Mesothelial cell of epicardium (in vitro differentiated cells): ENCODE measurements at regions not wholly inside any gene's neighbourhood (a gene's known extent, or its start where the extent isn't known, plus 50 kb on each side); places are given as distances from the start of the nearest gene placed in this dataset.
"Not testable (repeated sequence)": the region's sequence is repeated elsewhere in the genome, so short reads cannot be mapped to it uniquely, and the experiment has no call there.

ENCODE experiments used
- DNase-seq, 2 experiments: peaks; one replicate each; pipeline ENCODE4 v3.0.0; 2021; ENCODE audit warnings: low spot score in 2 of 2; ENCODE audit not compliant: unreplicated experiment in 2 of 2
- H3K27ac Mint-ChIP-seq: 2 replicates; pipeline ENCODE4 v1.8.0; 2021; ENCODE audit warnings: mixed read lengths
- H3K27me3 Mint-ChIP-seq: 2 replicates; pipeline ENCODE4 v1.8.0; 2021; ENCODE audit warnings: low read depth, mixed read lengths
- H3K36me3 Mint-ChIP-seq: 2 replicates; pipeline ENCODE4 v1.8.0; 2021; ENCODE audit warnings: mixed read lengths
- H3K4me1 Mint-ChIP-seq: 2 replicates; pipeline ENCODE4 v1.8.0; 2021; ENCODE audit warnings: mixed read lengths
- H3K4me3 Mint-ChIP-seq: 2 replicates; pipeline ENCODE4 v1.8.0; 2021; ENCODE audit warnings: mild to moderate bottlenecking, moderate library complexity, mixed read lengths
- H3K9me3 Mint-ChIP-seq: 2 replicates; pipeline ENCODE4 v1.8.0; 2021; ENCODE audit warnings: mixed read lengths
- TF ChIP-seq, protein P1 (sequence below): fragments of 200-600 bp; sonication (generic); IDR thresholded peaks from one replicate; pipeline ENCODE4 v1.5.0; 2021; ENCODE audit warnings: antibody characterized with exemption; ENCODE audit not compliant: unreplicated experiment

DNA sequence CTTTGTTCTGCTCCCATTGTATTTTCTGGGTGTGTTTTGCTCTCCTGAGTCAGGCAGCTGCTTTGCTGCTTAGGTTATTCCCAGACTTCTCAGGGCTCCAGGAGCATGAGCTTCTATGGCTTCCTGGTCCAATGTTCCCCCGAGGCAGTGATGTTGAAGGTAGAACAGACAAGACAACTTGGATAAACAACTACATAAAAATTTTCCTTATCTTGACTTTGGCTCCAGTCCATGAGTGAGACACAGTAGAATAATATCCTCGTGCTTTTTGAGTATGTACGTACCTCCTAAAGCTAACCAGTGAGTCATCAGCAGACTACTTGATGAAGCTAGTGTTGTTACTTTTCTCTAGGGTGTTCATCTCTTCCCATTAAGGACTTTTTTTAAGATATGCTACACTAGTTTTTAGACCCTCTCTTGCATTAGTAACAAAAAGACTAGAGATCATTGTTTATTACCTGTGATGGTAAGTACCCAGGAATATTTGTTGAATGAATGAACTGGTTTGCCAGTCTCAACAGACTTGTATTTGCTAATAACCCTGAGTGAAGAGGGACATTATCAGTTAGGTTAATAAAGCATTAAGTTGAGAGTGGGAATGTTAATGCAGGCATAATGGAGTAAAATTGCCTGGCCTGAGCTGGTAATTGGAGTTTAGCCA lies 131.9 kb downstream of the FHIP1A start:
- peaks cover 5% of the 10 kb centered on the region for H3K9me3 Mint-ChIP-seq
- H3K4me3 Mint-ChIP-seq, result no peak overlapping the region
- peaks cover 42% of the 10 kb centered on the region for H3K4me1 Mint-ChIP-seq
- H3K36me3 Mint-ChIP-seq, result no peaks in the 10 kb centered on the region
- H3K27ac Mint-ChIP-seq, result peak overlapping the region; percentile 93
- no peaks in the 10 kb centered on the region for H3K27me3 Mint-ChIP-seq
- TF ChIP-seq, protein P1, sequence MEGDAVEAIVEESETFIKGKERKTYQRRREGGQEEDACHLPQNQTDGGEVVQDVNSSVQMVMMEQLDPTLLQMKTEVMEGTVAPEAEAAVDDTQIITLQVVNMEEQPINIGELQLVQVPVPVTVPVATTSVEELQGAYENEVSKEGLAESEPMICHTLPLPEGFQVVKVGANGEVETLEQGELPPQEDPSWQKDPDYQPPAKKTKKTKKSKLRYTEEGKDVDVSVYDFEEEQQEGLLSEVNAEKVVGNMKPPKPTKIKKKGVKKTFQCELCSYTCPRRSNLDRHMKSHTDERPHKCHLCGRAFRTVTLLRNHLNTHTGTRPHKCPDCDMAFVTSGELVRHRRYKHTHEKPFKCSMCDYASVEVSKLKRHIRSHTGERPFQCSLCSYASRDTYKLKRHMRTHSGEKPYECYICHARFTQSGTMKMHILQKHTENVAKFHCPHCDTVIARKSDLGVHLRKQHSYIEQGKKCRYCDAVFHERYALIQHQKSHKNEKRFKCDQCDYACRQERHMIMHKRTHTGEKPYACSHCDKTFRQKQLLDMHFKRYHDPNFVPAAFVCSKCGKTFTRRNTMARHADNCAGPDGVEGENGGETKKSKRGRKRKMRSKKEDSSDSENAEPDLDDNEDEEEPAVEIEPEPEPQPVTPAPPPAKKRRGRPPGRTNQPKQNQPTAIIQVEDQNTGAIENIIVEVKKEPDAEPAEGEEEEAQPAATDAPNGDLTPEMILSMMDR, result no peak
- peak in 1 of 2 experiments; percentile 44 for DNase-seq

DNA sequence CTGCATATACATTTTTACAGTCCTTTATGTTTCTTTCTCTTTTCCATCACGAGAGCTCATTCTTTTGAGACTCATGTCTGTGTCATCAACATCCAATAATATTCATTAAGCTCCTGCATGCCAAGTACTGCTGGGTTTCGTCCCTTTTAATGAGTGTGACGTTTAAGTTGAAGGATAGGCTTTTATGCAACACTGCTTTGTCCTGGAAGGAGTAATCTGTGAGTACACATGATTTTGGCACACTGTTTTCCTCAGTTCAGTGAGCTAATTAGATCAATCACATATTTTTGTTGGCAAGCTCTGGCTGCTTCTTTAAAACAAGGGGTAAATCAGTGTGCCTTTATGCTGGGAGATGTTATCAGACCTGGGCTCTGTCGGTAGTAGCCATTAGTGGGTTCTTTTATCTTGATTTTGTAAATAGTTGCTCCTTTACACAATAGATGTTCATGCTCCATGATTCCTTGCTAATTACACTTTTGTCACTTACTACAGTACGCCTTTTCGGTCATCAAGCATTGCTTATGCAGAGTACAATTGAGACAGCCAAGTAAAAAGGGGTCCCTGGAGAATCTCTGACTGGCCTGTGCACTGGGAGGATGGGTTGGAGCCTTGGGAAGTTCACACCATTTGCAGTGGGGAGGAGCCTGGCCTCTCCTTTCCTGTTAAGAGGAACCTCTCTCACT lies 132.6 kb downstream of the FHIP1A start:
- Mint-ChIP-seq H3K4me1 (peaks cover 42% of the 10 kb centered on the region), H3K36me3 (no peaks in the 10 kb centered on the region), H3K4me3 (no peak overlapping the region), H3K9me3 (no peaks in the 10 kb centered on the region), H3K27me3 (no peaks in the 10 kb centered on the region), H3K27ac (peak overlapping the region; percentile 93)
- no peak for DNase-seq
- TF ChIP-seq, protein P1, result no peak

DNA sequence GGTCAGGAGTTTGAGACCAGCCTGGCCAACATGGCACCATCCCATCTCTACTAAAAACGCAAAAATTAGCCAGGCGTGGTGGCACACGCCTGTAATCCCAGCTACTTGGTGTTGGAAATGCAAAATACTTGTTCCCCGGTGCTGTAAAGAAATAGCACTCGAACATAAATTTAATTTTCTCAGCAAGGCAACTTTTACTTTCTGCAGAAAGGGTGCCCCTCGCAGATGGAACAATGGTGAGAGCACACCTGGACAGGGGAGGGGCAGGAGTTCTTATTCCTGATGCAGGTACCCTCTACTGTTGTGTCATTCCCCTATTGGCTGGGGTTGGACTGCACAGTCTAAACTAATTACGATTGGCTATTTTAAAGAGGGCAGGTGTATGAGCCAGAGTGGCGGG lies 139.7 kb downstream of the FHIP1A start:
- peaks cover 13% of the 10 kb centered on the region for H3K9me3 Mint-ChIP-seq
- H3K27ac Mint-ChIP-seq, result no peak overlapping the region
- H3K36me3 Mint-ChIP-seq, result peaks cover 30% of the 10 kb centered on the region
- H3K4me1 Mint-ChIP-seq, result peaks cover 3% of the 10 kb centered on the region
- TF ChIP-seq, protein P1, result no peak
- no peaks in the 10 kb centered on the region for H3K27me3 Mint-ChIP-seq
- H3K4me3 Mint-ChIP-seq, result no peak overlapping the region
- DNase-seq, result no peak

DNA sequence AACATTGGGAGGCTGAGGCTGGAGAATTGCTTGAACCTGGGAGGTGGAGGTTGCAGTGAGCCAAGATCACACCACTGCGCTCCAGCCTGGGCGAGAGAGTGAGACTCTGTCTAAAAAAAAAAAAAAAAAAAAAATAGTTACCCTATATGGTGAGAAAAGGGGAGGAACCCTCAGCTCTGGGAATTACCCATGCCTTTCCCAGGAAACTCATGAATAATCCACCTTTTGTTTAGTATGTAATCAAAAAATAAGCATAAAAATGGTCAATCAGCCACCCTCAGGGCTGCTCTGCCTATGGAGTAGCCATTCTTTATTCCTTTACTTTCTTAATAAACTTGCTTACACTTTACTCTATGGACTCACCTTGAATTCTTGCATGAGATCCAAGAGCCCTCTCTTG lies 140.4 kb downstream of the FHIP1A start:
- not testable (repeated sequence) for DNase-seq, H3K4me1 Mint-ChIP-seq, H3K27ac Mint-ChIP-seq, H3K27me3 Mint-ChIP-seq, H3K4me3 Mint-ChIP-seq
- H3K9me3 Mint-ChIP-seq, result peaks cover 13% of the 10 kb centered on the region
- peaks cover 30% of the 10 kb centered on the region for H3K36me3 Mint-ChIP-seq

DNA sequence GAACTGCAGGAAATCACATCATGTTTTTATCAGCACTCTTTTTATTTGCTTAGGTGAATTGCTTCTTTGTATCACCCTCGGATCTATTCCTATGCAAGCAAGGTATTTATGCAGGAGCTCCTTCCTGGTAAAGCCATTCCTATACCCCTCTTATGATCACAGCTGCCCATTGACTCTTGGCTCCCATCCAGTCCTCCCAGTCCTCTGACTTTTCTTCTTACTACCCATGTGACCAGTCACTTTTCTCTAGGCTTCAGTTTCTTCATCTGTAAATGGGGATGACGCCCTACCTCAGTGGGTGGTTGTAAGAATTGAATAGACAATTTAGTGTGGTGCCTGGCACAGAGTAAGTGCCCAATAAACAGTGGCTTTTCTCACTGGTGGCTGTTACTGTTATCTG lies 144.9 kb downstream of the FHIP1A start:
- H3K36me3 Mint-ChIP-seq, result peaks cover 15% of the 10 kb centered on the region
- H3K9me3 Mint-ChIP-seq, result peaks cover 11% of the 10 kb centered on the region
- H3K27me3 Mint-ChIP-seq, result no peaks in the 10 kb centered on the region
- H3K4me3 Mint-ChIP-seq, result no peak overlapping the region
- no peak overlapping the region for H3K27ac Mint-ChIP-seq
- TF ChIP-seq, protein P1, result no peak
- peaks cover 24% of the 10 kb centered on the region for H3K4me1 Mint-ChIP-seq
- DNase-seq, result no peak

DNA sequence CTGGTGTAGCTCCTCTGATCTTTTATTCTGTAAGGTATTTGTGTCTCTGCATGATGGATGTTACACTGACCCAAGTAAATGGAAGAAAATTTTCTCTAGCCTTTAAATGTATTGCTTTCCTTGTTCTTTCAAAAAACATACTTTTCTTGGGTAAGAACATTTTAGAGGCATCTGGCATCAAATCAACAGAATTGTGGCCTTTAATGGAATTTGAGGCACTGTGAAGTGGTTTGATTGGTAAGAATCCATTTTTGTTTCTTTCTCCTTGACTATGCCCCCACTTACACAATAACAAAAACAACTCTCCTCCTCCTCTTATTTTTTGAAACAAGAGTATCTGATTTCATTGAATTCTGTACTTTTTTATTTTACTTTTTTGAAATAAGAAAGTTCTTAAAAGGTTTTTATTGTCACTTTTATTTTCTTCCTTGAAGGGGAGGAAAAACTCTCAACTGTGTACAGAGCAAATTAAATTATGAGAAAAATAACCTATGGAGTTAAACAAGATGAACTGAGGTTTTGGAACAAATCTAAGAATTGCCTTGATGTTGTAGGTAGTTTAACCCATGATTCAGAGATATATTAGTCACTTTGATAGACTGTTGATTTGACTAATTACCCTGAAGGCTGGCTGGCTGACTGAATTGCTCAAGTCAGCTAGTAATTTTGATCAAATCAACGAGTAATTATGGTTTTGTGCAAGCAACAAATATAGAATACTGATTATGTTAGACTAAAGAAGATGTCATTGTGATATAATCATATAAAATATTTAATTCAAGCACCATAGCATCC lies 146.4 kb downstream of the FHIP1A start:
- Mint-ChIP-seq H3K4me3 (no peak overlapping the region), H3K36me3 (peaks cover 9% of the 10 kb centered on the region), H3K27me3 (no peaks in the 10 kb centered on the region), H3K9me3 (peaks cover 7% of the 10 kb centered on the region), H3K4me1 (peaks cover 24% of the 10 kb centered on the region), H3K27ac (peak overlapping the region; percentile 47)
- TF ChIP-seq, protein P1, result no peak
- DNase-seq, result no peak
